ENCODE measurements at regions not wholly inside any gene's neighbourhood (a gene's known extent, or its start where the extent isn't known, plus 50 kb on each side); places are given as distances from the start of the nearest gene placed in this dataset.

DNA sequence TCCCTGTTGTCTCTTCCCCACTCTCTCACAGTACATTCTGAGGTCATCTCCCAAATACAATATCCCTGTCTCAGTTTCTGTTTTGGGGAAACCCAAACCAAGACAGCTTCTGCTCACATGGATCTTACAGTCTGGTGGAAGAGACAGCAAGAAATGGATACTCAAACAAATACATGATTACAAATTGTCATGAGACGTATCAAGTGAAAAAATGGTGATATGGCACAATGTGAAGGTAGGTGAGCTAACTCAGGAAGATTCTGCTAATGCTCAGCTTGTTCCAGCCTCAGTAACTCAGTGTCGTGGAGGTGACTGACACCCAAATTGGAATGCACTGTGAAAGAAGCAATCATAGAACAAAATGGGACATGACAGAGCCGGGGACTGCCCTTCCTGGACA, 68.3 kb downstream of the CHST1 start:
- DNase-seq, result no peak

DNA sequence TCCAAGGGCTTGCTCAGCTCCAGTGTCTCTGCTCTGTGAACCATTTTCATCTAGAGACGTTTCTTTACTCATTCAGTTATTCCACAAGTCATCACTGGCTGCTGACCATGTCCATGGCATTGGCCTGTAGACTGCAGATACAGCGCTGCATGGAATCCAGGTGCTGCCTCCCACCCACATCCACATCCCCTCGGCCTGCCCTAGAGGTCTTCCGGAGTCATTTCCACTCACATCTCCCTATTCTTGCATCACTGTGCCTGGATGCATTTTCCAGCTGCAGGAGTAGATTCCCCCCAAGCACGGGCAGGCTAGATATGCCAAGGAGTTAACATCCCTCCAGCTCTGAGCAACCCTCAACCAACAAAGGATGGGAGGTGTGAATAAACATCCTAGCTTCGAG, 68.9 kb downstream of the CHST1 start:
- DNase-seq, result no peak

DNA sequence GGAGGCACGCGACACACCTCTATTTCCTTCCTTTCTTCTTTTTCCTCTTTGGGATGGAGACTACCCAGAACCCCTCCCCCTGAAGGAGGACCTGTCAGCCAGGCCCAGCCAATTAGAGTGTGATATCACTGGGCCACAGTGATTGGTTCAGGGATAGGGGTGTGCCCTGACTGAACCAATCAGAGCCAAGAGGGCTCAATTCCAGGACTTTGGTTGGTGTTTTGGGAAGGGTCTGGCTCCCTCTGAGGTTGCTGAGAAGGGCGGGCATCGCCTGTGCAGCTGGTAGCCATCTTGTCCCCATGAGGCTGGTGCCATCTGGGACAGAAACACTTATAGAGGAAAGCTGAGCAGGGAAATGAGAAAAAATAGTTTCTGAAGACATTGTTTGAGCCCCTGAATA, 71.4 kb downstream of the CHST1 start:
- DNase-seq, result no peak

DNA sequence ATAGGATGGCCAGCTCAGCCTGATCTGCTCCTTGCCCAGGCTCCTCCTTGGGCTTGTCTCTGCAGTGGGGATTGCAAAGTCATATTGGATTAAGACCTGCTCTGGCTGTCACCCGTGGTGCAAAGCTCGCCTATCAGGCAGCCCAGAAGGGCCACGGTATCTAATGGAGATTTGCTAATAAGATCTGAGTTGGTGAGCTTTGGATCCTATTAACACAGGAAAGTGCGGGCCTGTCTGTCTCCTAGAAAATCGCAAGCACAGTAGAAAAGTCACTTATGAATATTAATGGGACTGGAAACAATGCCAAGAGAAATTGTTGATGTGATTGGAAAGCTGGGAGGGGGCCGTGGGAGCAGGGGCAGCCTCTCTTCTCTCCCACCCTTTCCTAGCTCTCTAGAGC, 72.8 kb downstream of the CHST1 start:
- no peak for DNase-seq

DNA sequence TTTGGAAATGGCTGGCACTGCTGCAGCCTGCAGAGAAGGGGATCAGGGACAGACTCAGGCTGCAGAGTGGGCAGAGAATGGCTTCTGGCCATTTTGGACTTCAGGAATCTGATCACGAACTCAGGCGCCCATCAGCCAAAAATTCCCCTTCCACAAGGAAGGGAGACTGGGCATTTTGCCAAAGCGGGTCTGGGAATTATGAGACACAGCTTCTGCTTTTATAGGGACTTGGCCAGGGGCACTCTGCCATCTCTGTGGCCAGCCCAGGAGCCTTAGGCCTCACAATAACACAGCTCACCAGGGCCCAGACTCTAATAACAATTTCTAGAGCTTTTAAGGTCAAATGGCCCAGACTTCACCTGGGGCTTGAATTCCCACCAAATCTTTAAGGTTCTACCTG, 74.7 kb downstream of the CHST1 start:
- DNase-seq, result no peak

DNA sequence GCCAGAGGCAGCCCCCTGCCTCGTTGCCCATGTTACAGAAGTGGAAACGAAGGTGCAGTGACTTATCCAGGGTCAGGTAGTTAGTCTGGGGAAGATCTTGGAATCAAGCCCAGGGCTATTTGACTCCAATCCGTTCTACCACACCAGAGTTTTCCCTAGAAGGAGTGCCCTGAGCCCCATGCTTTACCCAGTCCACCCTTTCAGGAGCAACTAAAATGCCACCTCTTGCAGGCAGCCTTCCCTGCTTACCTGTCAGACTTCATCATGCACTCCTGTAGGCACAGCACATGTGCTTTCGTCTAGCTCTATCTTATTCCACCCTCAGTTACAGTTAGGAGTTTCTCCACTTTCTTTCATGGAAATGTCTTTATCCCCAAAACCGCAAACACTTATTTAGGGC, 80.2 kb downstream of the CHST1 start:
- no peak for DNase-seq

DNA sequence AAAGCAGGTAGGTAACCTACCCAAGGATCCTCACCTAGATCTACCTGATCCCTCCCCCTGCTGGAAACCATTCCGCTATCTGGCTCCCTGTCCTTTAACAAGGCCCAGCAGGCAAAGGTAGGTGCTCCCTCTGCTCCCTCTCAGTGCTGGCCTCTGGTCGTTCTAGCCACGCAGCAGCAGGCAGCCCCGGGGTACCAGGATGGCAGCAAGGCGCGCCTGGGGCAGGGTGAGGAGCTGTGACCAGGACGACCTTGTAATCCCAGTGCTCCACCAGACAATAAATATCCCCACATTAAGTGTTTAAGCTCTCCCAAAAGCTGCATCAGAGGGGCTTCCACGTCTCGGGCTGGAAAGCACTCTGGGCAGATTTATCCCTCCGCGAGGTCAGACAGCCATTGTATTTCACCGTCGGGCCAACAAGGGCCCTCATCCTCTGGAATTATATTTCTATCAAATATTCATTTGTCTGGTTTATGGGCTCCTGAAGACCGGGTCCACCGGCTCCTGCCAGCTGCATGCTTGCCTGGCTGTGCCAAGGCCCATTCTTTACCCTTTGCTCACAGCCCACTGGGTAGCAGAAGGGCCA, 81.3 kb downstream of the CHST1 start:
- DNase-seq, result no peak

DNA sequence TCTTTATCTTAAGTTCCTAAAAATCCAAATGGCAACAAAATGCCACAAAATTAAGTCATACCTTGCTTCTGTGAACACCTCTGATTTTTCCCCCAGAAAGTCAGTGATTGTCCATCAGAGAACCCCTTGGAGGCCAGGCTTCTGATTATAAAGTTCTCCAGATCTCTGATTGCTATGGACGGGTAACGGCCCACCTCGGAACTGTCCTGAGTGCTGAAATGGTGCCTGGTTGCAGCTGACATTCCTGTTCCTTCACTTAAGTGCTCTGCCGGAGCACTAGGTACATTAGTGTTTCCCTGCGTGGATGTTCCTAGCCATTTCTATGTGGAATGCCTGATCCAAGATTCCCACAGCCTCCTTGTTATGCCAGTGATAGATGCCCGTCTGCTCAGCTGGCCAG, 85.0 kb downstream of the CHST1 start:
- no peak for DNase-seq

DNA sequence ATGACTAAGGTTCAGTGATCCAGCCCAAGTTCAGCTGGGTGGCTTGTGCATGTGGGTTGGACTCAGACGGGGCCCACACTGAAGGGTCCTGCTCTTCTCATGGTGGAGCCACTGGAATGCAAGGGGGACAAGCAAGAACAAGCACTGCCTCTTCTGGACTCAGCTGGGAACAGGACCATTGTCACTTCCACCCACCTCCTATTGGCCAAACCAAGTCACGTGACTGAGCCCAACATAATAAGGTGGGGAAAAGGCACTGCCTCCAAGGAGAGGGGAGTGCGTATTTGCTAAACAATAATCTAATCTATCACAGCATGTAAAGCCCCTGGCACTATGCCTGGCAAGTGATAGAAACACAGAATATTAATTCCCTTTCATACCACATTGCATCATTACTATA, 87.1 kb downstream of the CHST1 start:
- DNase-seq, result peak; percentile 33

DNA sequence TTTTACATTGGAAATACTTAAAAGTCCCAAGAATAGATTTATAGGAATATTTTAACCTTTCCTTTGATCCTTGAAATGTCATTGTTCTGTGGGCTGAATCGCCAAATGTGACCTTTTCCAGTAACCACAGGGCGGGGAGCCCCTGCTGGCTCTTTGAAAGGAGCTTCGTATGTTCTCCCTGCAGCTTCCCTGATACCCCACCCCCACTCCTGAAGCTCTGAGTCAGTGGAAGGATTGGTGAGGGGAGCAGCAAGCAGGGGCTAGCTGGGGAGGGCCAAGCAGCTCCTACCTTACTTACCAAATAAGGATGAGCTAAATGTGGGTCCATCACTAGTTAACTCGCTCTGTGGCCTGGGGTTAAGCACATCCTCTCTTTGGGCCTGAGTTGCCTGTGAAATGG, 87.7 kb downstream of the CHST1 start:
- DNase-seq, result peak; percentile 30

DNA sequence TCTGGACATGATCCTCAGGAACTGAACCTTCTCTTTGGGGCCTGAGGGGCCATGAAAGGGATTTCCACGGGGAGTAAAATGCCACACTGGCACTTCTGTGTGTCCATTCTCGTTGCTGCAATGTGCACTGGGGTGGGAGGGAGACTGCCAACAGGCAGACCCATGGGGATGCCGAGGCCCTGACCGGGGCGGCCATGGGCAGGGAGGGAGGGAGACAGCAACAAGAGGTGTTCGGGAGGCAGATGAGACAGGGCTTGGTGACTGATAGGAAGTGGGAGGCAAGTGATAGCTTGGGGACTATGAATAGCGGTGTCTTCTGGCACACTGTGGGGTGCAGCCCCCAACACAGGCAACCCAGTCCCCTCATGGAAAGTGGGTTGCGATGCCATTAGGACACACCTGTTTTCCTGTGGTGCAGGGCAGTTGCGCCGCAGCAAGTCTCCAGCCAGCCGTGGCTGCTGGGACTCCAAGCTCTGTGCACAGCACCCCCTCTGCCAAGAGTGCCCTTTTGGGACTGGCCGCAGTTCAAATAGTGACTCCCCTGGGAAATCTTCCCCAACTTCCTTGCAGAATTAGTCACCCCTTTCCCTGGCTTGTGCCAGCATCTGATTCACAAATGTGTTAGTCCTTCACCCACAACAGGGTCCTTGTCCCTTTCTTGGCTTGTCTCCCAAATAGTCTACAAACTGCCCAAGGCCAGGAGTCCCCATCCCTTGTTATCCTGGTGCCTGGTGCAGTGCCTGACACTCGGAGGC, 88.8 kb downstream of the CHST1 start:
- no peak for DNase-seq

DNA sequence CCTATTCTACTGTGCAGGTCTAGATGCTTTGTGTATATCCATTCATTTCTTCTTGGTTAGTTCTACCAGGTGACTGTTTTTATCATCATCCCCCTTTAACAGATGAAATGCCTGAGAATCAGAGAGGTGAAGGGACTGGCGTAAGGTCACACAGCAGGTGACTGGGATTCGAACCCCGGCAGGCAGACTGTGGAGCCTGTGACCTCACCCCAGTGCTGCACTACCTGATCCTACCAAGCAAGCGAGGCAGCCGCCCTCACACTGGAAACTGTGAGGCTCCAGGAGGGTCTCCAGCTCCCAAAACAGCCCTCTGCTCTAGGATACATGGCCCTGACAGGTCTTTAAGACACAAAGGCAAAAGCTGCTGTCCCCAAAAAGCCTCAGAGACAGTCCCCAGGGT, 91.7 kb downstream of the CHST1 start:
- DNase-seq, result no peak

DNA sequence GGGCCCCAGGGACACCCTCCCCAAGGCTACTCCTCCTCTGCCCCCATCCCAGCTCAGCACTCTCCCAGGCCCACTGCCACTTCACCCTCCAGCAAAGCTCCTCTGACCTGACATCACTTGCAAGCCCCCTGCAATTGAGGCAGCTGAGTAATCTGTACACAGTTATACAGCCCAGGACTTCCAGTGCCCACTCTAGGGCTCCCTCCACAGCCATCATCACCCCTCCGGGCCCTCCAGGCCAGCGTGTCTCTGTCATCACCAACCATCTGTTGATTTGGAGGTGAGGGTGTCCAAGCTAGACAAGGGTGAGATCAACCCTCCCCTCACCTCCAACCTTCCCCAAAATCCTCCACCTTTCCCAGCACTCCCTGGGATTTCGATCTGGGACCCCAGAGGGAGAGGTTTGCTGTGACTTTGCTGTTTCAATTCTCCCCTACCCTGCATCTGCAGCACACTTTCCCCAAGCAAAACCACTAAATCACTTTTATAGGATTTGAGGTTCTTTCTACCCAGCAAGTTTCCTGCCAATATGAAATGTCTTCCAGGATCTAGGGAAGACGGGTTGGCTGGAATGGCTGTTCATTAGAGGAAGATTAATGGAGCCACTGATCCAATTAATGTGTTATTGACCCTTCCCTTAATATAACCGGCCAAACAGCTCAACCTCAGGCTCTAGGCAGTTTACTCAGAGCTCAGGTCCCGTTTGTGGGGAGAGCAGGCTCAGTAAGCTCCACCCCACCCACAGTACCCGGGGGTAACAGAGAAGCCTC, 92.9 kb downstream of the CHST1 start:
- no peak for DNase-seq

DNA sequence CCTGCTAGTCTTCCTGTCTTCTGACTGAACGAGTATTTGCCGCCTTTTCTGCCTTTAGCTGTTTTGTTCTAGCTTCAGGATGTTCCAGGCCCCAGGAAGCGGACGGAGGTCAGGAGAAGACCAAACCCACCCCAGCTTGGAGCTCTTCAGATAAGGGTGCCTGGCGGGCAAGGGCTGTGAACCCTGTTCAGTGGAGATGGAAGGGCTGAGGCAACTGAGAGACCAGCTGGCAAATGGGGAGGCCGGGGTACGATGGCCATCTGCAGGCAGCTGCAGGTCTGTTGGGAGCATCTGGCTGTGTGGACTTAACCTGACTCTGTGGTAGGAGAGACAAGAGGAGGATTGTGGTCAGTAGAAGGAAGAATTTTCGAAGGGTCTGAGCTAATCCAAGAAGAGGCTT, 95.6 kb downstream of the CHST1 start:
- DNase-seq, result no peak

DNA sequence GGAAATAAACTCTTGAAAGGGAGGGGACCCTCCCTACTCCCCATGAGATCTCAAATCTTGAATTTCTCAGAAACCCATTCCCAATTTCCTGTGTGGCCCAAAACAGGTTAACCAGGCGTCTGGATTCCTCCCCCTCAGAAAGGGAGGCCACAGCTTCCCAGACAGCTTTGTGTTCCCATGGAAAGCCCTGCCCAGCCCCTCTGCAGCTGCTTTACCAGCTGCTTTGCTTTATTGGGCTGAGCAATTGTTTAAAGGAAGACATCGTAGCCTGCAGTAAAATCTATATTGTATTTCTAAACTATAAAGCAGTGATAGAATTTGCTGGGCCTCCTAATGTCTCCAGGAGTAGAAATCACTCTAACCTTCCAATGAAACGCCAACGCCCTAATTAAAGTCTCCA, 97.4 kb downstream of the CHST1 start:
- no peak for DNase-seq

DNA sequence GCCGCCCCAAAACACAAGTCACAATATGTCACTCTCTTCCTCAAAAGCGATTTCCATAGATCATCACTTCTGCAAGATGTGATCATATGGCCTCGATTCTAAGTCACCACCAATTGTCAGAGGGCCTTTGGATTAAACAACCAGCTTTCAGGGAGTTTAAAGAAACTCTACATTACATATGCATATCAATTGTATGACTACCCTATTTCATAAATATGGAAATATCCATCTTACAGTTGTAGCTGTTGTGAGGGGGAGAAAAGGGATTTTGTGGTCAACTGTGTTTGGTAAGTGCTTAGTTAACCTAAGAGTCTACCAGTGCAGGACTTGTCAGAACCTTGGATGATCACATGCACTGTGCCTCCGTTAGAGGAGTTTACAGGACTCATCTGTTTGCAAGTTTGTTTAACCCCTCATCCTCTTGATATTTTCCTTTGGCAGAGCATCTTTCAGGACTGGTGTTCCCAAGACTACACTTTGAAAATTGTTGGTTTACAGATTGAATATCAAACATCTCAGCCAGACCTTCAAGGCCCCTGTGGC, 99.9 kb downstream of the CHST1 start:
- no peak for DNase-seq

DNA sequence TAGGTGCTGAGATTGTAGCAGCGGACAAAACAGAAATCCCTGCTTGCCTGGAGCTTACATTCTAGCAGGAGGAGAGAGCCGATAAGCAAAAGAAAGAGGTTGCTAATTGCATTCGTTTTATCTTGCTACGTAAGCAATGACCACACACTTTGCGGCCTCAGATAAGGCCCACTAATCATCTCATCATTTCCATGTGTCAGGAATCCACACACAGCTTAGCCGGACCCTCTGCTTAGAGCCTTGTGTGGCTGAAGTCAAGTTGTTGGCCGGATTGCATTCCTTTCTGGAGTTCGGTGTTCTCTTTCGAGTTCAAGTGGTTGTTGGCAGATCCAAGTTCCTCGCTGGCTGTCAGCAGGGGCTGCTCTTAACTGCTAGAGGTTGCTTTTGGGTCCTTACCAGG, 101.6 kb downstream of the CHST1 start:
- no peak for DNase-seq

DNA sequence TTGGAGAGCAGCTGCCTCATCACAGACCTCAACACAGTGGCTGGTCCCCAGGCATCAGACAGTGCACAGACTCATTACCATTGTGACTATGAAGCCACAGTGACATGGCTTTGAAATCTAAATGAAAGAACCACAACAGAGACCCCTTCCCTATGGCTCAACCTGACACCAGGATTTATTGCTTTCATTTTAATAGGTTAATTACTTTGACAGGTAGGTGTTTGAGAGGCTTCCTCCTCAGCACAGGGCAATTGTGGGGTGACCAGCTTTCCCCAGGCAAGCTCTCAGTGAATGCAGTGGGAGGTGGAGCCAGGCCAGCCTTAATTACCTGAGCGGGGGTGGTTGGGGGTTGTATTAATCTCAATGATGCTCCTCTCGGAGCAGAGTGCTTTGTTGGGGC, 102.3 kb downstream of the CHST1 start:
- no peak for DNase-seq

DNA sequence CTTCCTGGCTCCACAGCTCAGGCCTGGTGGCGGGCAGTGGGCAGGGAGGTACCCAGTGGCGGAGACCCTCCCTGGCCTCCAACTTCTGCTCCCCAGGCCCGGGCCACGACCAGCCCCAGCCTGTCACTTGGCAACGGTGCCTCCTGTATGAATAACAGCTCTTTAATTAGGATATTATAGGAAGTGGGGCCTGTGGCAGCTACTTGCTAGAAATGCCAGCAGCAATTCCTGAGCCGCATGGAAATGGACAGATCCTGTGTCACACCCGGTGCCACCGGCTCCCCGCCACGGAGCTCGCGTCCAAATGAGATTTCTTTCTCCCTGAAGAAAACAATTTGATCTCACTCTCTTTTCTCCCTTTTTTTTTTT, 104.5 kb downstream of the CHST1 start:
- DNase-seq, result peak; percentile 52

DNA sequence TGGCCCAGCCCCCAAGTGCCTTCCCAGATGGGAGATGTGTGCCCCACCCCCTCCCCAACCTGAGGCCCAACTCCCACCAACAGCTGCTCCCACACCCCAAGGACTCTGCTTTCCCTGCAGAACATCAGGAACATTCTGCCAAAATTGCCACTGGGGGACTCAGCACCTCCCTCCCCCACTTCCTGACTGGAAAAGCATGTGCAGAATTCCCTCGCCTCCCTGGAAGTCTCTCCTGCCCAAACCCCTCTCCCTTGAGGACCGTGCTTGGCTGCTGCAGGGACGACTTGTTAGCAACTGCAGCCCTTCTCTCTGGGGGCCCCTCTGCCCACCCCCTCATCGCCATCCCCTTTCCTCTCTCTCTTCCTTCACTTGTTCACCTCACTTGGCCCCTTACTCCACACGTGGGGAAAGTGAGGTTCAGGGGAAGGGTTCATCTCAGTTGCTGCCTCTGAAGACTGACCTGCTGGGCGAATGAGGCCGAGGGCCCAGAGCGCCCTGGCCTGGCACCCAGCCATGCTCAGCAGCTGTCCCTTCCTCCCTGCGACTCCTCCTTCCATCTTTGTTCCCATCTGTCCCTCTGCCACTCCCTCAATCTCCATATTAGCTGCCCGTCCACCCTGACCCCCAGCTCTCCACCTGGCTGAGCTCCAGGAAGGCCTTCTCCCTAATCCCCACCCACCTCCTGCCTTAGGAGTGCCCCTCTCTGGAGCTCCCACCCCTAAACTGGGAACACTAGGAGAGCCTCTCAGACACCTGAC, 105.1 kb downstream of the CHST1 start:
- DNase-seq, result peak; percentile 72

DNA sequence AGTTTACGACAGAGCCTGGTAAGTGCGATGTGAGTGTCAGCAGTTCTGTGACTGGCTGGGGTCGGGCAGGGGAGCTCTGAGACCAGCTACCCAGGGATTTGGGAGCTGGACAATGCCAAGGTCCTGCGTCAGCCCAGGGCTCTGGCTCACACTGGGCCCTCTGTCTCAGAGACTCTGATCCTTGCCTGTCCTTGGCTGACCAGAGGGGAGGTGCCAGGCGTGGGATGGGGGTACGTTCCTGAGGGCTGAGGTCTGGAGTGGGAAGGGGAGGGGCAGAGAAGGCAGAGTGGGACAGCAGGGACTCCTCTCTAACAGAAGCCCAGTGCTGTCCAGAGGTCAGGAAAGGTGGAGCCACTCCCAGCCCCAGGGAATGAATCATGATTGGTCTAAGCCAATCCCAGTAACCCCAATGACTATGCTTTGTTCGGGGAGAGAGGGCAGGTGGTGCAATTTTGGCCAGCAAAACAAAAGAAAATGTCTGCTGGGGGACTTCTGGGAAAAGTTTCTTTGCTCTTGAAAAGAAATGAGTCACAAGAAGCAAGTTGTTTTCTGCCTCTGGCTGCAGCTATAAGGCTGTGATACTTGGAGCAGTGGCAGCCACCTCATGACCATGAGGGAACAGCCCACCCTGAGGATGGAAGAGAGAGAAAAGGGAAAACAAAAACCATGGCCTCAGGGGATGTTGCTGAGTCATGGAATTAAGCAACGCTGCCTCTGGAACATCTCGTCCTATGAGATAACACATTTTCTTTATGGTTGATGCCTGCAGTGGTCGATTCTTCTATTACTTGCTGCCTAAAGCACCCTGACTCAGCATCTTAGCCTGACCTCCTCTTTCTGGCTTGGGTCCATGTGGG, 108.3 kb downstream of the CHST1 start:
- no peak for DNase-seq

DNA sequence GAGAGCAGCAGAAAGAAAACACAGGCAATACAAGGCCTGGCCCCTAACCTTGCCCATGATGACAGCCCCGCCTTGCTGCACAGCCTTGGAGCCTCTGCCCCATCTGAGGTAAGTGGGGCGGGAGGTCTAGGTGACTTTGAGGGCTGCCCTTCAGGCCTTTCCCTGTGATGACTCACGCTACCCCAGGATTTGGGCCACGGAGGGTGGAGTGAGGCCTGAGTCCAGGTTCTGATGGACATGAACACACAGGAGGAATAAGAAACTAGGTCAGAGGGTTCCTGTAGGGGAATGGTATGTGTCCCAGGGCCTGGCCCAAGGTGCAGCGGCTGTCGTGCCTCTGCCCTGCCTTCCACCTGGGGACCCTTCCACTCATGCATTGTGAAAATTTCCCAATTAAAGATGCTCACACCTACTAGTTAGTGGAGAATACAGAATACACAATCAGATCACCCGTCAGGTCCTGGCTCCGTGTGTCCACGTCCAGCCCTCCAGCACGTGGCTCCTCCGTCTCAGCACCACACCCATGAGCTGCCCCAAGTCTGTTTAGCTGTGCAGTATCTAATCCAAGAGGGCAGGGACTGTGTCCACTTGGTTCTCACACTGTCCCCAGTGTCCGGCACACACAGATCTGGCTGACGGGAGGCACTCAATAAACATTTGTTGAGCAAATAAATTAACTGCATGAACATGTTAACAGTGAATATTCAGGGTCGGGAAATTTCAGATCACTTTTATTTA, 111.0 kb downstream of the CHST1 start:
- DNase-seq, result no peak

Measured in NCI-H146 (cell line).